K562 (cell line): ENCODE measurements at regions not wholly inside any gene's neighbourhood (a gene's known extent, or its start where the extent isn't known, plus 50 kb on each side); places are given as distances from the start of the nearest gene placed in this dataset.

Experiments
- ATAC-seq: fragments of 200-7000 bp; cut with Tn5 transposase; 3 replicates; pipeline ENCODE4 v1.9.1; 2020; ENCODE audit warnings: moderate library complexity
- BruUV-seq: library from RNA; stranded (reverse); fragments of 400-500 nt; replicated peaks from 2 replicates; lab custom pipeline; 2021; lab: Mats Ljungman, UMichigan
- CTCF ChIA-PET: fragments of 300-600 bp; formaldehyde crosslinking; extraction: SDS; loops from one replicate; lab custom pipeline; 2021; ENCODE audit warnings: low intra/inter-chr PET ratio; lab: Yijun Ruan, JAX
- POLR2A ChIA-PET: fragments of 300-600, 350-650 bp; sonication (Branson Sonifier 250); formaldehyde crosslinking; extraction: SDS; loops from one replicate; lab custom pipeline; 2021; ENCODE audit warnings: antibody characterized with exemption, inconsistent platforms; lab: Yijun Ruan, JAX
- DNase-seq, 4 experiments: peaks; one replicate each; pipeline versions ENCODE4 v3.0.0 to v3.0.0-alpha.2; 2011 to 2018; ENCODE audit warnings: low spot score in 3 of 4, mixed read lengths in 3 of 4; ENCODE audit errors: extremely low read depth in 1 of 4
- FAIRE-seq: peaks from 2 replicates; lab custom pipeline; 2011; peaks lifted over from hg19 to GRCh38; lab: Jason Lieb, UNC
- H2AFZ ChIP-seq: 2 replicates; pipeline ENCODE4 v1.6.0; 2011; ENCODE audit warnings: low read depth, low read length, control low read depth, inconsistent platforms
- H3K27ac ChIP-seq: fragments of 200-600 bp; 3 replicates; pipeline ENCODE4 v1.8.0; 2011; ENCODE audit warnings: low read depth, mild to moderate bottlenecking, control low read depth, inconsistent platforms, low read length, moderate library complexity, mixed read lengths; ENCODE audit errors: extremely low read depth
- H3K27me3 ChIP-seq, 2 experiments: fragments of 300-600 bp in 1 of 2; 2 replicates in 1 of 2; 3 replicates in 1 of 2; pipeline versions ENCODE4 v1.6.0 to v1.8.0; 2011; ENCODE audit warnings: inconsistent platforms in 2 of 2, low read length in 2 of 2, mild to moderate bottlenecking in 1 of 2, mixed read lengths in 1 of 2, moderate library complexity in 1 of 2; ENCODE audit not compliant: control insufficient read depth in 2 of 2, insufficient read depth in 2 of 2
- H3K36me3 ChIP-seq: fragments of 300-600 bp; 3 replicates; pipeline ENCODE4 v1.8.0; 2011; ENCODE audit warnings: mild to moderate bottlenecking, low read length, inconsistent platforms; ENCODE audit not compliant: control insufficient read depth, insufficient read depth
- H3K4me1 ChIP-seq, 2 experiments: fragments of 200-600 bp in 1 of 2; replicated peaks in 1 of 2; 2 replicates in 1 of 2; 3 replicates in 1 of 2; pipeline versions ENCODE4 v1.5.1 to v1.8.0; 2011; ENCODE audit warnings: inconsistent platforms in 2 of 2, low read length in 2 of 2, mild to moderate bottlenecking in 1 of 2, mixed read lengths in 1 of 2, moderate library complexity in 1 of 2; ENCODE audit not compliant: control insufficient read depth in 2 of 2, insufficient read depth in 2 of 2
- H3K4me2 ChIP-seq: 2 replicates; pipeline ENCODE4 v1.6.1; 2011; ENCODE audit warnings: low read length, control low read depth, inconsistent platforms, mixed read lengths; ENCODE audit not compliant: insufficient read depth
- H3K4me3 ChIP-seq: fragments of 200-600 bp; sonication (generic), shearing (Covaris generic); 2 replicates; pipeline ENCODE4 v1.5.1; 2016; ENCODE audit warnings: control low read depth, inconsistent platforms
- H3K79me2 ChIP-seq: fragments of 200-600 bp; 3 replicates; pipeline ENCODE4 v1.8.0; 2011; ENCODE audit warnings: low read length, inconsistent platforms; ENCODE audit not compliant: control insufficient read depth, insufficient read depth
- H3K9ac ChIP-seq, 2 experiments: 2 replicates each; pipeline versions ENCODE4 v1.6.0 to v1.6.1; 2011; ENCODE audit warnings: low read depth in 2 of 2, low read length in 2 of 2, control low read depth in 1 of 2, inconsistent platforms in 1 of 2, mild to moderate bottlenecking in 1 of 2, mixed read lengths in 1 of 2; ENCODE audit not compliant: insufficient read depth in 1 of 2
- H3K9me1 ChIP-seq: one replicate; pipeline ENCODE4 v1.6.0; 2011; ENCODE audit warnings: inconsistent platforms, mild to moderate bottlenecking, low read length, moderate library complexity; ENCODE audit not compliant: control insufficient read depth, insufficient read depth
- H3K9me3 ChIP-seq: replicated peaks from 2 replicates; pipeline ENCODE4 v1.5.1; 2011; ENCODE audit warnings: low read depth, low read length, inconsistent platforms; ENCODE audit not compliant: control insufficient read depth, insufficient read depth
- H4K20me1 ChIP-seq: replicated peaks from 2 replicates; pipeline ENCODE4 v1.6.1; 2011; ENCODE audit warnings: low read length, inconsistent platforms, mixed read lengths; ENCODE audit not compliant: control insufficient read depth, insufficient read depth
- DPF2 ChIP-seq: fragments of 450-650 bp; IDR thresholded peaks from 2 replicates; pipeline ENCODE4 v1.6.1; 2016
- ESRRB ChIP-seq: fragments of 250-450 bp; sonication (Bioruptor Pico); IDR thresholded peaks from 2 replicates; pipeline ENCODE4 v1.5.0; 2020; ENCODE audit warnings: mild to moderate bottlenecking, moderate library complexity, borderline replicate concordance
- HDAC8 ChIP-seq: fragments of 450-650 bp; IDR thresholded peaks from 2 replicates; pipeline ENCODE4 v1.6.1; 2016; ENCODE audit warnings: mild to moderate bottlenecking, missing genetic modification characterization, moderate library complexity, missing compliant biosample characterization
- HNRNPH1 ChIP-seq: fragments of 200-400 bp; formaldehyde crosslinking; optimal IDR thresholded peaks from 2 replicates; pipeline ENCODE3; 2017; ENCODE audit warnings: low read depth, mild to moderate bottlenecking, low read length, moderate library complexity
- MAFF ChIP-seq: IDR thresholded peaks from 2 replicates; pipeline ENCODE4 v1.6.1; 2012; ENCODE audit warnings: low read length, improper control_type of control experiment
- MTA3 ChIP-seq: fragments of 450-650 bp; formaldehyde crosslinking; IDR thresholded peaks from 2 replicates; pipeline ENCODE4 v1.6.1; 2017; ENCODE audit warnings: mild to moderate bottlenecking, borderline replicate concordance
- NR0B1 ChIP-seq: fragments of 450-650 bp; IDR thresholded peaks from one replicate; pipeline ENCODE4 v1.6.1; 2018; ENCODE audit warnings: mild to moderate bottlenecking, moderate library complexity; ENCODE audit not compliant: partially characterized antibody
- PTTG1 ChIP-seq: fragments of 450-650 bp; IDR thresholded peaks from 2 replicates; pipeline ENCODE4 v1.6.1; 2016; ENCODE audit warnings: low read depth, mild to moderate bottlenecking, missing genetic modification characterization, missing compliant biosample characterization
- RFX1 ChIP-seq: fragments of 450-650 bp; IDR thresholded peaks from 2 replicates; pipeline ENCODE4 v1.6.1; 2016; ENCODE audit warnings: mild to moderate bottlenecking, moderate library complexity
- SMAD4 ChIP-seq: fragments of 250-450 bp; sonication (Bioruptor Pico); conservative IDR thresholded peaks from 2 replicates; pipeline ENCODE4 v1.8.0; 2021; ENCODE audit warnings: inconsistent platforms, mild to moderate bottlenecking, moderate library complexity
- TAF9B ChIP-seq: fragments of 450-650 bp; IDR thresholded peaks from 2 replicates; pipeline ENCODE4 v1.6.1; 2018; ENCODE audit warnings: mild to moderate bottlenecking; ENCODE audit not compliant: partially characterized antibody
- TRIM24 ChIP-seq, 2 experiments: fragments of 450-650 bp; IDR thresholded peaks; 2 replicates each; pipeline ENCODE4 v1.6.1; 2016
- ZBTB7A ChIP-seq: IDR thresholded peaks from 2 replicates; pipeline ENCODE4 v1.6.1; 2011; ENCODE audit warnings: low read depth, mild to moderate bottlenecking, low read length, moderate library complexity, borderline replicate concordance; ENCODE audit not compliant: control insufficient read depth
- ZNF354B ChIP-seq: fragments of 250-450 bp; sonication (Bioruptor Pico); IDR thresholded peaks from 2 replicates; pipeline ENCODE4 v1.4.0; 2020
- ZNF408 ChIP-seq: fragments of 250-450 bp; sonication (Bioruptor Pico); IDR thresholded peaks from 2 replicates; pipeline ENCODE4 v1.4.0; 2020; ENCODE audit warnings: low read depth, mild to moderate bottlenecking, moderate library complexity
- ZNF586 ChIP-seq: fragments of 450-650 bp; formaldehyde crosslinking; conservative IDR thresholded peaks from 2 replicates; pipeline ENCODE4 v1.4.0; 2020; ENCODE audit warnings: mild to moderate bottlenecking, moderate library complexity
- ZNF785 ChIP-seq: fragments of 250-450 bp; sonication (Bioruptor Pico); IDR thresholded peaks from 2 replicates; pipeline ENCODE4 v1.4.0; 2020; ENCODE audit warnings: mild to moderate bottlenecking
- WGBS: fragments of 100-300 bp; shearing (Covaris generic); methylation state at CpG from one replicate; pipeline ENCODE4 v1.1.6; 2016; ENCODE audit warnings: low coverage, mixed read lengths; ENCODE audit not compliant: insufficient coverage; ENCODE audit errors: missing lambda C conversion rate; 5-methylcytosine and 5-hydroxymethylcytosine counted together
- in situ Hi-C: fragments of 300-500 bp; cut with MboI; formaldehyde crosslinking; loops from 4 replicates; pipeline ENCODE4 v1.15.0; 2018; ENCODE audit warnings: inconsistent platforms, mixed read lengths
- intact Hi-C: fragments of 100-400 bp; cut with micrococcal nuclease; formaldehyde crosslinking; loops from 2 replicates; pipeline ENCODE4 v1.14.2; 2022
- TF ChIP-seq, protein P1 (sequence below): fragments of 450-650 bp; IDR thresholded peaks from 2 replicates; pipeline ENCODE4 v1.6.1; 2016

- peaks cover 0 to 15% of the 10 kb centered on the region in 2 experiments; a peak in 3 of 5 replicates for H3K27me3 ChIP-seq
- H3K4me1 ChIP-seq = no peaks in the 10 kb centered on the region
- no peaks in the 10 kb centered on the region for H3K9me1 ChIP-seq
- no peak overlapping the region for H3K4me2 ChIP-seq
- no peak overlapping the region for H3K9ac ChIP-seq
- TF ChIP-seq MAFF (no peak), ZNF408 (no peak), RFX1 (peak; percentile 58)
- 1% methylated on average over 4 of the region's 4 CpGs for WGBS
- ATAC-seq = no peak
- no peak overlapping the region for H3K27ac ChIP-seq
- intact Hi-C loops (no loop called here), in situ Hi-C loops (no loop called here)
- ChIA-PET CTCF (no interaction called here), POLR2A (no interaction called here)
- no peaks in the 10 kb centered on the region for H3K79me2 ChIP-seq
- no peaks in the 10 kb centered on the region for H3K9me3 ChIP-seq
- no peak for DNase-seq
- no peak overlapping the region for H3K4me3 ChIP-seq
- no peak overlapping the region for H2AFZ ChIP-seq
- BruUV-seq = no TSS peak
- no peaks in the 10 kb centered on the region for H4K20me1 ChIP-seq
- FAIRE-seq = no peak
- no peaks in the 10 kb centered on the region for H3K36me3 ChIP-seq
Observed at GRCh38 chr1:230495076-230495475, 68.9 kb upstream of the PGBD5 start.

DNA sequence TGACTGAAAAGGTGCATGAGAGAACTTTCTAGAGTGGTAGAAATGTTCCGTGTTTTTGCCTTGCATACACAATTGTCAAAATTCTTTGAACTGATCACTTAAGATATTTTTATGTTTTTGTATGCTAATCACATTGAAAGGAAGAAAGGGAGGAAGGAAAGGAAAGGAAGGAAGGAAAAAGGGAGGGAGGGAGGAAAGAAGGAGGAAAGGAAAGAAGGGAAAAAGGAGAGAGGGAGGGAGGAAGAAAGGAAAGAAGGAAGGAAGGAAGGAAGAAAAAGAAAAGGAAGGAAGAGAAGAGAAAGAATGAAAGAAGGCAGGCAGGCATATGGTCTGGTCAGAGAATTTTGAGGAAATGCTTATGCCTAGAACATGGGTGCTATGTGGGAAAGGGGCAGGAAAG lies 68.4 kb upstream of the PGBD5 start:
- Histone ChIP-seq H3K4me1 (no peaks in the 10 kb centered on the region), H3K9ac (no peak overlapping the region), H3K27me3 (peaks cover 0 to 15% of the 10 kb centered on the region in 2 experiments; a peak in 3 of 5 replicates), H3K27ac (no peak overlapping the region), H3K9me1 (no peaks in the 10 kb centered on the region), H4K20me1 (no peaks in the 10 kb centered on the region), H3K36me3 (no peaks in the 10 kb centered on the region), H2AFZ (no peak overlapping the region), H3K4me2 (no peak overlapping the region), H3K79me2 (no peaks in the 10 kb centered on the region), H3K4me3 (no peak overlapping the region), H3K9me3 (no peaks in the 10 kb centered on the region)
- in situ Hi-C loops = no loop called here
- intact Hi-C loops = no loop called here
- ChIA-PET POLR2A (no interaction called here), CTCF (no interaction called here)
- FAIRE-seq (no peak), ATAC-seq (no peak), DNase-seq (no peak)
- BruUV-seq = no TSS peak
- WGBS = 0% methylated on average over 1 of the region's 1 CpG
- TF ChIP-seq ZBTB7A (no peak), ZNF354B (CRISPR knock-in tag) (no peak), NR0B1 (no peak), MTA3 (no peak), ZNF586 (no peak), ESRRB (CRISPR knock-in tag) (no peak), TAF9B (no peak), HNRNPH1 (no peak), TRIM24 (IDR thresholded peaks at IDR 0.05) (no peak), HDAC8 (tag) (no peak), SMAD4 (CRISPR knock-in tag) (no peak), ZNF785 (CRISPR knock-in tag) (no peak), PTTG1 (tag) (no peak), DPF2 (no peak)
- TF ChIP-seq, protein P1, sequence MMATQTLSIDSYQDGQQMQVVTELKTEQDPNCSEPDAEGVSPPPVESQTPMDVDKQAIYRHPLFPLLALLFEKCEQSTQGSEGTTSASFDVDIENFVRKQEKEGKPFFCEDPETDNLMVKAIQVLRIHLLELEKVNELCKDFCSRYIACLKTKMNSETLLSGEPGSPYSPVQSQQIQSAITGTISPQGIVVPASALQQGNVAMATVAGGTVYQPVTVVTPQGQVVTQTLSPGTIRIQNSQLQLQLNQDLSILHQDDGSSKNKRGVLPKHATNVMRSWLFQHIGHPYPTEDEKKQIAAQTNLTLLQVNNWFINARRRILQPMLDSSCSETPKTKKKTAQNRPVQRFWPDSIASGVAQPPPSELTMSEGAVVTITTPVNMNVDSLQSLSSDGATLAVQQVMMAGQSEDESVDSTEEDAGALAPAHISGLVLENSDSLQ = no peak
